ENCODE measurements at regions not wholly inside any gene's neighbourhood (a gene's known extent, or its start where the extent isn't known, plus 50 kb on each side); places are given as distances from the start of the nearest gene placed in this dataset.

DNA sequence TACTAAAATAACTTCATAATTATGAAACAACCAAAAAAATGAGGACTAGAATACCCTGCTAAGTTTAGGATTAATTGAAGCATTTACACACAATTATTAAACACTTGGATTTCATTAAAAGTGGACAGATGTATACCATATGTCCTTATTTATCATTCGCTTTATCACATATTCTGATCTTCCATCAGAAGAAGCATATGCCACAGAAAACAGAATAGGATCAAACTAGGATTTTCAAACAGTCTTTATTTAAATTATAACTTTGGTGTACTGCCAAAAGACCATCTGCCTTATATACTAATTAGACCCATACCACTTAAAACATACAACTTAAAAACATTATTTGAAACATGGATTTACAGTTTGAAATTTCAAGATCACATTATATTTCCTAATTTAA, 727.1 kb upstream of the KLHL1 start:
- Histone ChIP-seq H3K36me3 (ENCODE audit: control insufficient read depth, insufficient read depth, low read length) (no peaks in the 10 kb centered on the region), H3K27me3 (ENCODE audit: control insufficient read depth, insufficient read depth, low read length) (no peaks in the 10 kb centered on the region), H3K4me3 (ENCODE audit: low read depth, low read length) (no peak overlapping the region)
- DNase-seq (ENCODE audit: low read depth) (no peak), FAIRE-seq (no peak)
- TF ChIP-seq, protein P1, sequence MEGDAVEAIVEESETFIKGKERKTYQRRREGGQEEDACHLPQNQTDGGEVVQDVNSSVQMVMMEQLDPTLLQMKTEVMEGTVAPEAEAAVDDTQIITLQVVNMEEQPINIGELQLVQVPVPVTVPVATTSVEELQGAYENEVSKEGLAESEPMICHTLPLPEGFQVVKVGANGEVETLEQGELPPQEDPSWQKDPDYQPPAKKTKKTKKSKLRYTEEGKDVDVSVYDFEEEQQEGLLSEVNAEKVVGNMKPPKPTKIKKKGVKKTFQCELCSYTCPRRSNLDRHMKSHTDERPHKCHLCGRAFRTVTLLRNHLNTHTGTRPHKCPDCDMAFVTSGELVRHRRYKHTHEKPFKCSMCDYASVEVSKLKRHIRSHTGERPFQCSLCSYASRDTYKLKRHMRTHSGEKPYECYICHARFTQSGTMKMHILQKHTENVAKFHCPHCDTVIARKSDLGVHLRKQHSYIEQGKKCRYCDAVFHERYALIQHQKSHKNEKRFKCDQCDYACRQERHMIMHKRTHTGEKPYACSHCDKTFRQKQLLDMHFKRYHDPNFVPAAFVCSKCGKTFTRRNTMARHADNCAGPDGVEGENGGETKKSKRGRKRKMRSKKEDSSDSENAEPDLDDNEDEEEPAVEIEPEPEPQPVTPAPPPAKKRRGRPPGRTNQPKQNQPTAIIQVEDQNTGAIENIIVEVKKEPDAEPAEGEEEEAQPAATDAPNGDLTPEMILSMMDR (IDR thresholded peaks at IDR 0.05; ENCODE audit: insufficient read depth, low read length, severe bottlenecking): no peak

DNA sequence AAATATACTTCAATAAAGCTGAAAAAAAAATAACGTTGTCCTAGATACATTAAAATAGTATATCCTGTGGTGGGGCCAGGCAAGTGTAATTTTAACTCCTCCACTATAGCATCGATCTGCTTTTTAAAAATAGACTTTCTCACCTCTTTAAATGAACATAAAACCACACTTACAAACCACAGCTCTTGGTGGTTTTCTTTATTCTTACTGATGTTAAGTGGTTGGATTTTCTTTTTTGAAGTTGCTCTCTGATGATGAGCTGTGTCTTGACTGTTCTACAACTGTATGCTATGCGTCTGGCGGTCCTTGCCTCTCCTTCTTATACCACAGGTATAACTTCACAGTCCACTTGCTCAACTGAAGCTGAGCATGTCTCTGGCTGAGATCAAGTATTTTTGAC, 721.5 kb upstream of the KLHL1 start:
- Histone ChIP-seq H3K4me3 (ENCODE audit: low read depth, low read length) (no peak overlapping the region), H3K27me3 (ENCODE audit: control insufficient read depth, insufficient read depth, low read length) (no peaks in the 10 kb centered on the region), H3K36me3 (ENCODE audit: control insufficient read depth, insufficient read depth, low read length) (no peaks in the 10 kb centered on the region)
- DNase-seq (ENCODE audit: low read depth): no peak
- TF ChIP-seq, protein P1 (IDR thresholded peaks at IDR 0.05; ENCODE audit: insufficient read depth, low read length, severe bottlenecking): no peak
- no peak for FAIRE-seq

DNA sequence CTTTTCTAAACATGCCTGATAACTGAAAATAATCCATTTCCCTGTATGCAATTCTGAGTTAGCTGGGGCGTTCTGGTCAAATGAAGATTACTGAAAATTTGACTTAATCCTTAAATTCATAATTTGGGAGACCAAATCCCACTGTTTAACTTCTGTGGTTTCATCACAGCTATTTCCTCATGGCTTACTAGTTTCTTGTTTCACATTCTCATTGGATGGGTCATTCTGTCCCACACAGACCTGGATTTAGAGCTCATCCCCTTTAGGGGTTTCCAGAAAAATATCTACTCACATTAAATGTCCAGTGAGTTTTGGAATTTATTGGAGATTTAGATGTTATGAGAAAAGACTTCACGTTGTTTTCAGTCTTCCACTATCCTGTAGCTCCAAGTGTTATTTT, 709.3 kb upstream of the KLHL1 start:
- Histone ChIP-seq H3K4me3 (ENCODE audit: low read depth, low read length) (no peak overlapping the region), H3K27me3 (ENCODE audit: control insufficient read depth, insufficient read depth, low read length) (no peaks in the 10 kb centered on the region)
- no peak for FAIRE-seq

DNA sequence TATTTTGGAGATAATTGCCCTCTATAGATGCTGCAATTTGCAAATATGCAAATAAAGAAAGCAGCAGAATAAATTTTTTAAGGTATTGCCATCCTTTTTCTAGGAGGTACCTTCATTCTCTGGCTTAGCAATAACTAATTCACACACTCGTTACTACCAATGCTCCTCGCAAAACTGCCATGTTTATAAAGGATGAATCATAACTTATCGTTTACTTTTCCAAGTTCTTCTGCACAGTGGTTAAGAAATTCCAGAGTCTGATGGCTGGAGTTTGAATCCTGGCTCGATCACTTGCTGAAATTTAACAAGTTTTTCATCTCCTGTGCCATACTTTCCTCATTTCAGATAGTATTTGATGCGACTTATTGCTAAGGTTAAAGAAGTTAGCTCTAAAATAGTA, 708.6 kb upstream of the KLHL1 start:
- DNase-seq (ENCODE audit: low read depth) (no peak), FAIRE-seq (no peak)
- H3K36me3 ChIP-seq (ENCODE audit: control insufficient read depth, insufficient read depth, low read length): no peaks in the 10 kb centered on the region
- H3K27me3 ChIP-seq (ENCODE audit: control insufficient read depth, insufficient read depth, low read length): no peaks in the 10 kb centered on the region
- no peak overlapping the region for H3K4me3 ChIP-seq (ENCODE audit: low read depth, low read length)
- TF ChIP-seq, protein P1 (IDR thresholded peaks at IDR 0.05; ENCODE audit: insufficient read depth, low read length, severe bottlenecking): no peak

More for the DNA sequence above, 709.3 kb upstream of the KLHL1 start:
- no peak for DNase-seq (ENCODE audit: low read depth)
- H3K36me3 ChIP-seq (ENCODE audit: control insufficient read depth, insufficient read depth, low read length): no peaks in the 10 kb centered on the region
- TF ChIP-seq, protein P1 (IDR thresholded peaks at IDR 0.05; ENCODE audit: insufficient read depth, low read length, severe bottlenecking): no peak

DNA sequence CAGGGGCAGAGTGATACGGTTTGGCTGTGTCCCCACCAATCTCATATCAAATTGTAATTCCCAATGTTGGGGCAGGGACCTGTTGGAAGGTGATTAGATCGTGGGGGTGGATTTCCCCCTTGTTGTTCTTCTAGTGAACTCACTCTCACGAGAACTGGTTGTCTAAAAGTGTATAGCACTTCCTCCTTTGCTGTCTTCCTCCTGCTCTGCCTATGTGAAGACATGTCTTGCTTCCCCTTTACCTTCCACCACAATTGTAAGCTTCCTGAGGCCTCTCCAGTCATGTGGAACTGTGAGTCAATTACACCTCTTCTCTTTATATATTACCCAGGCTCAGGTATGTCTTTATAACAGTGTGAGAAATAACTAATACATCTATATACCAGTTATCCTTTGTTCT, 706.4 kb upstream of the KLHL1 start:
- FAIRE-seq: no peak
- H3K27me3 ChIP-seq (ENCODE audit: control insufficient read depth, insufficient read depth, low read length): no peaks in the 10 kb centered on the region
- DNase-seq (ENCODE audit: low read depth): no peak

DNA sequence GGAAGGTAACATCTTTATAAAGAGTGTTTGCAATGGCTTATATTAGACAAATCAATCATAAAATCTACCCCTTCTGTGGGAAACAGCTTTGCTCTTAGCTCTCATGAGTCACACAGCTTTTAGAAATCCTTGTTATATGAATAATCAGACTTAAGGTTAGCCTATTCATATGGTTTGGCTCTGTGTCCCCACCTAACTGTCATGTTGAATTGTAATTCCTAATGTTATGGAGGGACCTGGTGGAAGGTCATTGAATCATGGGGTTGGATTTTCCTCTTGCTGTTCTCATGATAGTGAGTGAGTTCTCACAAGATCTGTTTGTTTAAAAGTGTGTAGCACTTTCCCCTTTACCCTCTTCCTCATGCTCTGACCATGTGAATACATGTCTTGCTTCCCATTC, 704.2 kb upstream of the KLHL1 start:
- Histone ChIP-seq H3K4me3 (ENCODE audit: low read depth, low read length) (no peak overlapping the region), H3K27me3 (ENCODE audit: control insufficient read depth, insufficient read depth, low read length) (no peaks in the 10 kb centered on the region), H3K36me3 (ENCODE audit: control insufficient read depth, insufficient read depth, low read length) (no peaks in the 10 kb centered on the region)
- FAIRE-seq (no peak), DNase-seq (ENCODE audit: low read depth) (peak; percentile 48)
- TF ChIP-seq, protein P1 (IDR thresholded peaks at IDR 0.05; ENCODE audit: insufficient read depth, low read length, severe bottlenecking): no peak

More for the DNA sequence above, 706.4 kb upstream of the KLHL1 start:
- no peaks in the 10 kb centered on the region for H3K36me3 ChIP-seq (ENCODE audit: control insufficient read depth, insufficient read depth, low read length)
- H3K4me3 ChIP-seq (ENCODE audit: low read depth, low read length): no peak overlapping the region
- TF ChIP-seq, protein P1 (IDR thresholded peaks at IDR 0.05; ENCODE audit: insufficient read depth, low read length, severe bottlenecking): no peak

Measured in bronchial epithelial cell (primary cell).